ENCODE measurements at regions not wholly inside any gene's neighbourhood (a gene's known extent, or its start where the extent isn't known, plus 50 kb on each side); places are given as distances from the start of the nearest gene placed in this dataset.

- TF ChIP-seq FOXK2 (IDR thresholded peaks at IDR 0.05), result no peak
- no peak for TF ChIP-seq CTBP1 (IDR thresholded peaks at IDR 0.05; ENCODE audit: borderline replicate concordance)
- no peak for TF ChIP-seq SP1 (IDR thresholded peaks at IDR 0.05)
- TF ChIP-seq FOXM1 (IDR thresholded peaks at IDR 0.05; ENCODE audit: borderline replicate concordance), result no peak
- no peak for TF ChIP-seq PKNOX1 (IDR thresholded peaks at IDR 0.05)
Observed at GRCh38 chr2:22894761-22895160, 490.2 kb upstream of the KLHL29 start.
